Trophoblast cell (in vitro differentiated cells and primary cell): ENCODE measurements at regions not wholly inside any gene's neighbourhood (a gene's known extent, or its start where the extent isn't known, plus 50 kb on each side); places are given as distances from the start of the nearest gene placed in this dataset.

Source experiments
- DNase-seq, 2 donors: peaks; one replicate each; pipeline ENCODE4 v3.0.0-alpha.2; 2016
- H2AFZ ChIP-seq: 2 replicates; pipeline ENCODE4 v1.6.1; 2013; ENCODE audit warnings: low read length, moderate library complexity, mild to moderate bottlenecking; ENCODE audit not compliant: insufficient read depth, poor library complexity
- H2AK5ac ChIP-seq: 2 replicates; pipeline ENCODE4 v1.6.1; 2013; ENCODE audit warnings: mild to moderate bottlenecking, low read length
- H2BK120ac ChIP-seq: 2 replicates; pipeline ENCODE4 v1.6.1; 2013; ENCODE audit warnings: low read length, mild to moderate bottlenecking, moderate library complexity; ENCODE audit not compliant: insufficient read depth, poor library complexity
- H2BK12ac ChIP-seq: 2 replicates; pipeline ENCODE4 v1.6.1; 2013; ENCODE audit warnings: mild to moderate bottlenecking, low read length, moderate library complexity
- H2BK5ac ChIP-seq: 2 replicates; pipeline ENCODE4 v1.6.1; 2013; ENCODE audit warnings: low read length, low read depth, moderate library complexity, mild to moderate bottlenecking; ENCODE audit not compliant: poor library complexity
- H3K14ac ChIP-seq: 2 replicates; pipeline ENCODE4 v1.6.1; 2013; ENCODE audit warnings: mild to moderate bottlenecking, low read length
- H3K18ac ChIP-seq: 2 replicates; pipeline ENCODE4 v1.6.1; 2013; ENCODE audit warnings: mild to moderate bottlenecking, low read length
- H3K23ac ChIP-seq: 2 replicates; pipeline ENCODE4 v1.6.1; 2013; ENCODE audit warnings: low read length
- H3K27ac ChIP-seq: 2 replicates; pipeline ENCODE4 v1.5.1; 2013; ENCODE audit warnings: low read depth, mild to moderate bottlenecking, inconsistent platforms, low read length, moderate library complexity
- H3K27me3 ChIP-seq: 2 replicates; pipeline ENCODE4 v1.6.1; 2013; ENCODE audit warnings: inconsistent platforms, mild to moderate bottlenecking, low read length, moderate library complexity; ENCODE audit not compliant: insufficient read depth
- H3K36me3 ChIP-seq, 2 experiments: 1 replicate in 1 of 2; 2 replicates in 1 of 2; pipeline ENCODE4 v1.6.1; 2013; ENCODE audit warnings: low read length in 2 of 2, mild to moderate bottlenecking in 2 of 2, moderate library complexity in 1 of 2; ENCODE audit not compliant: insufficient read depth in 2 of 2, control insufficient read depth in 1 of 2
- H3K4ac ChIP-seq: 2 replicates; pipeline ENCODE4 v1.6.1; 2013; ENCODE audit warnings: low read depth, mild to moderate bottlenecking, low read length, moderate library complexity
- H3K4me1 ChIP-seq, 2 experiments: 1 replicate in 1 of 2; 2 replicates in 1 of 2; pipeline ENCODE4 v1.6.1; 2013; ENCODE audit warnings: low read length in 2 of 2, mild to moderate bottlenecking in 2 of 2, moderate library complexity in 1 of 2; ENCODE audit not compliant: insufficient read depth in 2 of 2, control insufficient read depth in 1 of 2
- H3K4me2 ChIP-seq: 2 replicates; pipeline ENCODE4 v1.6.1; 2013; ENCODE audit warnings: inconsistent platforms, mild to moderate bottlenecking, low read length, moderate library complexity
- H3K4me3 ChIP-seq: 2 replicates; pipeline ENCODE4 v1.5.1; 2013; ENCODE audit warnings: mild to moderate bottlenecking, low read depth, low read length, inconsistent platforms
- H3K79me1 ChIP-seq: one replicate; pipeline ENCODE4 v1.6.1; 2013; ENCODE audit warnings: low read length
- H3K79me2 ChIP-seq: 2 replicates; pipeline ENCODE4 v1.6.1; 2013; ENCODE audit warnings: low read length, mild to moderate bottlenecking; ENCODE audit not compliant: control insufficient read depth, insufficient read depth, poor library complexity
- H3K9ac ChIP-seq: 2 replicates; pipeline ENCODE4 v1.6.1; 2013; ENCODE audit warnings: mild to moderate bottlenecking, low read length
- H3K9me3 ChIP-seq: 2 replicates; pipeline ENCODE4 v1.6.1; 2013; ENCODE audit warnings: low read depth, mild to moderate bottlenecking, control low read depth, inconsistent platforms, low read length; ENCODE audit not compliant: insufficient read depth
- H4K12ac ChIP-seq: 2 replicates; pipeline ENCODE4 v1.6.1; 2013; ENCODE audit warnings: low read depth, mild to moderate bottlenecking, low read length, moderate library complexity
- H4K8ac ChIP-seq: 2 replicates; pipeline ENCODE4 v1.6.1; 2013; ENCODE audit warnings: low read depth, mild to moderate bottlenecking, low read length, moderate library complexity
- H4K91ac ChIP-seq: one replicate; pipeline ENCODE4 v1.6.1; 2013; ENCODE audit warnings: low read depth, mild to moderate bottlenecking, low read length, moderate library complexity
- WGBS: extraction: QIAGEN DNeasy Blood & Tissue Kit; methylation state at CpG from one replicate; pipeline ENCODE4 v1.1.7; 2013; ENCODE audit warnings: missing lambda C conversion rate; ENCODE audit not compliant: insufficient read length, insufficient coverage; ENCODE audit errors: extremely low coverage; 5-methylcytosine and 5-hydroxymethylcytosine counted together

- Histone ChIP-seq H3K23ac (no peak overlapping the region), H4K91ac (no peak overlapping the region), H2BK120ac (no peak overlapping the region), H2BK12ac (no peak overlapping the region), H3K27ac (no peak overlapping the region), H3K18ac (no peak overlapping the region), H2AFZ (no peak overlapping the region), H3K4me3 (no peak overlapping the region), H4K8ac (no peak overlapping the region), H3K36me3 (no peaks in the 10 kb centered on the region), H2AK5ac (no peak overlapping the region), H3K27me3 (no peaks in the 10 kb centered on the region), H3K14ac (no peak overlapping the region), H2BK5ac (no peak overlapping the region), H4K12ac (no peak overlapping the region), H3K79me1 (no peaks in the 10 kb centered on the region), H3K79me2 (no peaks in the 10 kb centered on the region), H3K9ac (no peak overlapping the region), H3K4me2 (no peak overlapping the region), H3K9me3 (no peaks in the 10 kb centered on the region), H3K4ac (no peak overlapping the region), H3K4me1 (no peaks in the 10 kb centered on the region)
- no CpG with 5 or more reads among the region's 3 CpGs for WGBS
- no peak for DNase-seq
Observed at GRCh38 chr12:83538361-83538965, 851.8 kb downstream of the TMTC2 start.

GRCh38 chr12:83537428-83538053, 850.8 kb downstream of the TMTC2 start:
- Histone ChIP-seq H2BK5ac (no peak overlapping the region), H2BK120ac (no peak overlapping the region), H4K8ac (no peak overlapping the region), H3K27ac (no peak overlapping the region), H3K23ac (no peak overlapping the region), H3K9me3 (no peaks in the 10 kb centered on the region), H3K27me3 (no peaks in the 10 kb centered on the region), H3K9ac (no peak overlapping the region), H2AK5ac (no peak overlapping the region), H3K36me3 (no peaks in the 10 kb centered on the region), H2BK12ac (no peak overlapping the region), H2AFZ (no peak overlapping the region), H3K4ac (no peak overlapping the region), H3K79me2 (no peaks in the 10 kb centered on the region), H3K4me2 (no peak overlapping the region), H3K79me1 (no peaks in the 10 kb centered on the region), H3K4me1 (no peaks in the 10 kb centered on the region), H3K18ac (no peak overlapping the region), H4K91ac (no peak overlapping the region), H3K4me3 (no peak overlapping the region), H4K12ac (no peak overlapping the region), H3K14ac (no peak overlapping the region)
- no CpG with 5 or more reads among the region's 4 CpGs for WGBS
- DNase-seq: no peak

- H3K14ac ChIP-seq: no peak overlapping the region
- no peaks in the 10 kb centered on the region for H3K9me3 ChIP-seq
- H2BK120ac ChIP-seq: no peak overlapping the region
- no peak overlapping the region for H2BK5ac ChIP-seq
- H3K36me3 ChIP-seq: no peaks in the 10 kb centered on the region
- H3K27ac ChIP-seq: no peak overlapping the region
- no peak overlapping the region for H2AFZ ChIP-seq
- no peak overlapping the region for H3K4ac ChIP-seq
- H3K9ac ChIP-seq: no peak overlapping the region
- H3K79me1 ChIP-seq: no peaks in the 10 kb centered on the region
- H3K4me2 ChIP-seq: no peak overlapping the region
- DNase-seq: no peak
- no peak overlapping the region for H3K18ac ChIP-seq
- no peaks in the 10 kb centered on the region for H3K79me2 ChIP-seq
- no peak overlapping the region for H4K8ac ChIP-seq
- no peak overlapping the region for H3K23ac ChIP-seq
- no peak overlapping the region for H2BK12ac ChIP-seq
- no peak overlapping the region for H3K4me3 ChIP-seq
- H3K27me3 ChIP-seq: no peaks in the 10 kb centered on the region
- no CpG with 5 or more reads among the region's 1 CpG for WGBS
- no peak overlapping the region for H4K12ac ChIP-seq
- no peaks in the 10 kb centered on the region for H3K4me1 ChIP-seq
- H2AK5ac ChIP-seq: no peak overlapping the region
- no peak overlapping the region for H4K91ac ChIP-seq
Observed at GRCh38 chr12:83536496-83536895, 849.8 kb downstream of the TMTC2 start.

DNA sequence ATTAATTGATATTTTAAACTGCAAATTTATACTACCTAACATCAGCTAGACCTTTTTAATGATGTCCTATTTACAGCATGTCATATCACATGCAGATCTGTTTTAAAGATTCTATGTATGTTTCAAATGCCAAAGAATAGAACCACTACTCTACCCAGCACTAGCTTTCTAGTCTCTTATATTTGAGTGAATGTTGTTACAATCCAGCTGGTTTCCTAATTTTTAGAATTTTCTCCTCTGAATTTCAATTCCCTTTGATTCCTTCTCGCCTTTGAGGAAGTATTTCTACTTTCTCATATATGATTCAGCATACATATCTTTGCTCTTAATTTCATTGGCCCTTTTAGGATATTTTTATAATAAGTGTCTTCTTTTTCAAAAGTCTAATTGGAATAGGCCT, 841.9 kb downstream of the TMTC2 start:
- no peak for DNase-seq
- Histone ChIP-seq H3K4me3 (no peak overlapping the region), H3K79me1 (no peaks in the 10 kb centered on the region), H3K36me3 (no peaks in the 10 kb centered on the region), H3K4me2 (no peak overlapping the region), H3K9ac (no peak overlapping the region), H3K14ac (no peak overlapping the region), H3K79me2 (no peaks in the 10 kb centered on the region), H3K23ac (no peak overlapping the region), H2BK5ac (no peak overlapping the region), H2AFZ (no peak overlapping the region), H4K8ac (no peak overlapping the region), H3K18ac (no peak overlapping the region), H3K27ac (no peak overlapping the region), H3K4me1 (no peaks in the 10 kb centered on the region), H3K27me3 (no peaks in the 10 kb centered on the region), H2AK5ac (no peak overlapping the region), H2BK12ac (no peak overlapping the region), H2BK120ac (no peak overlapping the region), H3K4ac (no peak overlapping the region), H3K9me3 (no peaks in the 10 kb centered on the region), H4K12ac (no peak overlapping the region), H4K91ac (no peak overlapping the region)
- no CpG with 5 or more reads among the region's 1 CpG for WGBS
